Spleen (tissue), 7 donors: ENCODE measurements at regions not wholly inside any gene's neighbourhood (a gene's known extent, or its start where the extent isn't known, plus 50 kb on each side); places are given as distances from the start of the nearest gene placed in this dataset.

Experiments
- POLR2A ChIP-seq, 3 donors: fragments of 450-650 bp; IDR thresholded peaks; one replicate each; pipeline ENCODE4 v1.5.1; 2017; ENCODE audit warnings: antibody characterized with exemption in 3 of 3, mild to moderate bottlenecking in 1 of 3
- POLR2AphosphoS5 ChIP-seq, 3 donors: sonication (generic); formaldehyde crosslinking; IDR thresholded peaks; one replicate each; pipeline ENCODE4 v1.5.1; 2017; ENCODE audit warnings: antibody characterized with exemption in 3 of 3
- TF ChIP-seq, protein P1 (sequence below), 11 experiments: fragments of 200-600 bp in 7 of 11; fragments of 450-650 bp in 4 of 11; sonication (generic) in 4 of 11; IDR thresholded peaks in 8 of 11; conservative IDR thresholded peaks in 3 of 11; 1 replicate in 7 of 11; 2 replicates in 4 of 11; pipeline versions ENCODE4 v1.4.0 to v1.8.0; 2016 to 2021; ENCODE audit warnings: antibody characterized with exemption in 11 of 11, inconsistent platforms in 4 of 11, mild to moderate bottlenecking in 1 of 11
- donor health status: DM: no; HTN: no; CAD: no; lungs with moderate emphysema.
- donor health status: DM: no; HTN: no; CAD: no.
- donor health status: DM: no; HTN: no; CAD: no.

DNA sequence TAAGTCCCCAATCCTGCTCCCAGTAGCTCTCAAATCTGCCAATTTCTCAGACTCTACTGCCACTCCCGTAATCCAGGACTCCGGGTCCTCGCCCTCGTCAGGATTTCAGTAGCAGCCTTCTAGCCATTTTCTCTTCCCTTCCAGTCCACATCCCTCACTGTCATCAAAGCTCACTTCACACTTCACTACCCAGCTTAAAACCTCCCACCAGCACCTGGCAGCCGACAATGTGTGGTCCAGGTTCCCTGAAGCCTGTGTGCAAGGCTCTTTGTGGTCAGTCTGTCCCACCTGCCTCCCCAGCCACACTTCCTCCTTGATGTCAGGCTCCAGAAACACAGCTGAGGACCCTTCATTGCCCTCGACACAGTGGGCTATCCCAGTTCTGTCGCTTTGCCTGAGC lies 304.5 kb upstream of the ROPN1 start:
- TF ChIP-seq, protein P1, sequence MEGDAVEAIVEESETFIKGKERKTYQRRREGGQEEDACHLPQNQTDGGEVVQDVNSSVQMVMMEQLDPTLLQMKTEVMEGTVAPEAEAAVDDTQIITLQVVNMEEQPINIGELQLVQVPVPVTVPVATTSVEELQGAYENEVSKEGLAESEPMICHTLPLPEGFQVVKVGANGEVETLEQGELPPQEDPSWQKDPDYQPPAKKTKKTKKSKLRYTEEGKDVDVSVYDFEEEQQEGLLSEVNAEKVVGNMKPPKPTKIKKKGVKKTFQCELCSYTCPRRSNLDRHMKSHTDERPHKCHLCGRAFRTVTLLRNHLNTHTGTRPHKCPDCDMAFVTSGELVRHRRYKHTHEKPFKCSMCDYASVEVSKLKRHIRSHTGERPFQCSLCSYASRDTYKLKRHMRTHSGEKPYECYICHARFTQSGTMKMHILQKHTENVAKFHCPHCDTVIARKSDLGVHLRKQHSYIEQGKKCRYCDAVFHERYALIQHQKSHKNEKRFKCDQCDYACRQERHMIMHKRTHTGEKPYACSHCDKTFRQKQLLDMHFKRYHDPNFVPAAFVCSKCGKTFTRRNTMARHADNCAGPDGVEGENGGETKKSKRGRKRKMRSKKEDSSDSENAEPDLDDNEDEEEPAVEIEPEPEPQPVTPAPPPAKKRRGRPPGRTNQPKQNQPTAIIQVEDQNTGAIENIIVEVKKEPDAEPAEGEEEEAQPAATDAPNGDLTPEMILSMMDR (IDR thresholded peaks at IDR 0.05 in 8 of 11, conservative IDR thresholded peaks at IDR 0.05 in 3 of 11) = no peak
- TF ChIP-seq POLR2AphosphoS5 (IDR thresholded peaks at IDR 0.05) = no peak
- TF ChIP-seq POLR2A (IDR thresholded peaks at IDR 0.05) = no peak
